ENCODE measurements at regions not wholly inside any gene's neighbourhood (a gene's known extent, or its start where the extent isn't known, plus 50 kb on each side); places are given as distances from the start of the nearest gene placed in this dataset.
"Not testable (repeated sequence)": the region's sequence is repeated elsewhere in the genome, so short reads cannot be mapped to it uniquely, and the experiment has no call there.

GRCh38 chr5:51203598-51203997 lies 179.7 kb upstream of the ISL1 start:
- Mint-ChIP-seq H3K9me3 (no peaks in the 10 kb centered on the region), H3K4me3 (no peak overlapping the region), H3K4me1 (ENCODE audit: low read depth) (no peaks in the 10 kb centered on the region), H3K27ac (no peak overlapping the region), H3K27me3 (no peaks in the 10 kb centered on the region), H3K36me3 (ENCODE audit: low read depth) (no peaks in the 10 kb centered on the region)
- DNase-seq: no peak

GRCh38 chr5:51208296-51208695 lies 175.0 kb upstream of the ISL1 start:
- Mint-ChIP-seq H3K27me3 (no peaks in the 10 kb centered on the region), H3K27ac (no peak overlapping the region), H3K9me3 (no peaks in the 10 kb centered on the region), H3K36me3 (ENCODE audit: low read depth) (no peaks in the 10 kb centered on the region), H3K4me3 (no peak overlapping the region), H3K4me1 (ENCODE audit: low read depth) (no peaks in the 10 kb centered on the region)
- no peak for DNase-seq

DNA sequence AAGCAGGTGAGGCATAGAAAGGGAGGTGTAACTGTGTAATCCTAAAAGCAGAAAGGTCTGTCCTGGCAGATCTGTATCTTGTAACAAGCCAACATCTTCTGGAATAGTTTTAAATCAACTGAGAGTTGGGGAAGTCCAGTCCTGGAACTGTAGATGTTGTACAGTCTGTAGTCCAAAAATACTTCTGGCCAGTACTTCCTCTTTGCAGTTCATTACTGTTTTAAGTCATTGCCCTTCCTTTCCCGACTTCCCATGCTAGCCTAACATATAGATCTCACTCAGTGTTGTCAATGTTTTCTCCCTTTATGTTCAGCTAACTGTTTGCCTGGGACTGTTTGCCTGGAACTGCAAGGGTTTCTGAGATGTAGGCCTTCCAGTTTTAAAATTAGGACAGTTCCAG lies 168.5 kb upstream of the ISL1 start:
- Mint-ChIP-seq H3K9me3 (no peaks in the 10 kb centered on the region), H3K36me3 (ENCODE audit: low read depth) (no peaks in the 10 kb centered on the region), H3K27ac (no peak overlapping the region), H3K4me1 (ENCODE audit: low read depth) (no peaks in the 10 kb centered on the region), H3K4me3 (no peak overlapping the region), H3K27me3 (no peaks in the 10 kb centered on the region)
- DNase-seq: no peak

- H3K4me3 Mint-ChIP-seq: no peak overlapping the region
- peaks cover 25% of the 10 kb centered on the region for H3K9me3 Mint-ChIP-seq
- H3K36me3 Mint-ChIP-seq (ENCODE audit: low read depth): no peaks in the 10 kb centered on the region
- DNase-seq: no peak
- no peak overlapping the region for H3K27ac Mint-ChIP-seq
- no peaks in the 10 kb centered on the region for H3K4me1 Mint-ChIP-seq (ENCODE audit: low read depth)
- no peaks in the 10 kb centered on the region for H3K27me3 Mint-ChIP-seq
Measured at GRCh38 chr5:51225789-51226742, 157.2 kb upstream of the ISL1 start.

DNA sequence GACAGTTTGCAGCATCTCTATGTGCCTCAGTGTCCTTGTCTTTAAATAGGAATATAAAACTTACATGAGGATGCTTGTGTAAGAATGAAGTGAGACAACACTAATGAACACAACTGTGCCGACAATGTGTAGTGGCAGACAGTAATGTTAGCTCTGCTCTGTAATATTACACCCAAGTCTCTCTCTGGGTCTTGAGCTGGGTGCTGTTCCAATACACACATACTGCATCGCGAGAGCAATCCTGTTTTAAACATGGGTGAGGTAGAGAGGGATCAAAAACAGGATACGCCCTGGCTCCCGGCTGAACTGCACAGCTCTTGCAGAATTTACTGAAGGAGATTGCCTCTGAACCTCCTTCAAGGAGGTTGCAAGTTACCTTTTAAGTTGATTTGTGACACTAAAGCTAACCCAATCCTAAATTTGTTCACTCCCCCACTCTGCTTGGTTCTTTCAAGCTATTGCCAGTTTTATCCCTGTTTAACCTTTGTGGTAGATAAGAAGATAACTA lies 155.2 kb upstream of the ISL1 start:
- H3K9me3 Mint-ChIP-seq: peaks cover 25% of the 10 kb centered on the region
- H3K27me3 Mint-ChIP-seq: no peaks in the 10 kb centered on the region
- no peaks in the 10 kb centered on the region for H3K36me3 Mint-ChIP-seq (ENCODE audit: low read depth)
- DNase-seq: no peak
- H3K4me1 Mint-ChIP-seq (ENCODE audit: low read depth): no peaks in the 10 kb centered on the region
- no peak overlapping the region for H3K27ac Mint-ChIP-seq
- no peak overlapping the region for H3K4me3 Mint-ChIP-seq

DNA sequence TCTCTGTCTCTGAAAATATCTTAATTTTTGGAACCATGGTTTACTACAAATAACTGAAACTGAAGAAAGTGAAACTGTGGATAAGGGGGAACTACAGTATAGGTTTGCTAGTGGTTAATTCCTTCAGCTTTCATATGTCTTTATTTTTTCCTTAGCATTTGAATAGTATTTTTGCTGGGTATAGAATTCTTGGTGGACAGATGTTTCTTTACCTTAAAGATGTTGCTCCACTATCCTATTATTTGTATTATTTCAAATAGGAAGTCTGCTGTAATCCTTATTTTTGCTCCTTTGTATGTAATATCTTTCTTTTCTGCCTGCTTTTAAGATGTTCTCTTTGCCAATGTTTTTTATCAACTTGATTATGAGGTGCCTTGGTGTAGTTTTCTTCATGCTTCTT lies 152.9 kb upstream of the ISL1 start:
- H3K4me1 Mint-ChIP-seq (ENCODE audit: low read depth): no peaks in the 10 kb centered on the region
- no peaks in the 10 kb centered on the region for H3K36me3 Mint-ChIP-seq (ENCODE audit: low read depth)
- H3K27ac Mint-ChIP-seq: no peak overlapping the region
- DNase-seq: no peak
- no peak overlapping the region for H3K4me3 Mint-ChIP-seq
- H3K27me3 Mint-ChIP-seq: no peaks in the 10 kb centered on the region
- H3K9me3 Mint-ChIP-seq: peaks cover 25% of the 10 kb centered on the region

- Mint-ChIP-seq H3K36me3 (ENCODE audit: low read depth) (no peaks in the 10 kb centered on the region), H3K27me3 (no peaks in the 10 kb centered on the region), H3K9me3 (peaks cover 3% of the 10 kb centered on the region), H3K4me3 (no peak overlapping the region), H3K4me1 (ENCODE audit: low read depth) (no peaks in the 10 kb centered on the region), H3K27ac (no peak overlapping the region)
- DNase-seq: no peak
Measured at GRCh38 chr5:51242456-51242855, 140.8 kb upstream of the ISL1 start.

DNA sequence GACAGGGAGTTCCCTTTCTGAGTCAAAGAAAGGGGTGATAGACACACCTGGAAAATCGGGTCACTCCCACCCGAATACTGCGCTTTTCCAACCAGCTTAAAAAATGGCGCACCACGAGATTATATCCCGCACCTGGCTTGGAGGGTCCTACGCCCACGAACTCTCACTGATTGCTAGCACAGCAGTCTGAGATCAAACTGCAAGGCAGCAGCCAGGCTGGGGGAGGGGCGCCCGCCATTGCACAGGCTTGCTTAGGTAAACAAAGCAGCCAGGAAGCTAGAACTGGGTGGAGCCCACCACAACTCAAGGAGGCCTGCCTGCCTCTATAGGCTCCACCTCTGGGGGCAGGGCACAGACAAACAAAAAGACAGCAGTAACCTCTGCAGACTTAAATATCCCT lies 132.3 kb upstream of the ISL1 start:
- H3K36me3 Mint-ChIP-seq (ENCODE audit: low read depth); H3K4me1 Mint-ChIP-seq (ENCODE audit: low read depth); H3K9me3 Mint-ChIP-seq; H3K27me3 Mint-ChIP-seq; DNase-seq; H3K4me3 Mint-ChIP-seq; H3K27ac Mint-ChIP-seq: not testable (repeated sequence)

DNA sequence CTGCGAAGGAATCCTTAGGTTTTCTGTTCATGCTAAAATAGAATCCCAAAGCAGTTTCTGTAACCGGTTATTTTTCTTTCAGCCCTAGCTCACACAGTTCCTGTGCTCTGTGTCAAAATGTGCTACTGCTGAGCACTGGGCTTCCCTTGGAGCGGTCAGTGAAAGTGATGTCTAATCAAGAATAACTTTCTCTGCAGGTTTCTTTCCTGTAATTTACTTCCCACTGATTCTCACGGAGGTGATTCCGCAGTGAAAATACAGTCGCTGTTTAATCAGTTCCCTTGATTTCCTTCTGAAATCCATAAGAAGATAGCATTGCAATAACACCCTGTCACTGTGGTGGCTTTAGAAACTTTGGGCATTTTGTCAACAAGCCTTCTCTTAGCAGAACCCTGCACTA lies 112.0 kb upstream of the ISL1 start:
- H3K9me3 Mint-ChIP-seq: peaks cover 7% of the 10 kb centered on the region
- no peaks in the 10 kb centered on the region for H3K36me3 Mint-ChIP-seq (ENCODE audit: low read depth)
- no peak overlapping the region for H3K4me3 Mint-ChIP-seq
- no peaks in the 10 kb centered on the region for H3K4me1 Mint-ChIP-seq (ENCODE audit: low read depth)
- no peak overlapping the region for H3K27ac Mint-ChIP-seq
- no peaks in the 10 kb centered on the region for H3K27me3 Mint-ChIP-seq
- no peak for DNase-seq

DNA sequence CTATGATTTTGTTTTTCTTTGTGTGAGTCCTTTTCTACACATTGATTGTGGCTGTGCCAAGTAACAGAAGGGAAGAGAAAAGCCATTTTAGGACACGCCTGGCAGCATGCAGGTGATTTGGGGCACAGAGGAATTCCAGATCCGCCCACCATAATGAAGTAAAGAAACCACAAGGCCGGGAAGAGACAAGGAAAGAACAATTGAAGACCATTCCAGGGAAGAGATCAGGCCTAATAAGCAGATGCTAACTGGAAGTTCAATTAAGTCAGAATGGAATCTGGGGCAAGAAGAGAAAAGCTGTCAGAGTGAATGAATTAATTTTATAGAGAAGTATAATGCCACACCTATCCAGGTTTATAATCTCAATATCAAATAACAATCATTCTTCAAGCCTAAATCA lies 110.2 kb upstream of the ISL1 start:
- Mint-ChIP-seq H3K4me1 (ENCODE audit: low read depth) (no peaks in the 10 kb centered on the region), H3K9me3 (peaks cover 11% of the 10 kb centered on the region), H3K36me3 (ENCODE audit: low read depth) (no peaks in the 10 kb centered on the region), H3K27me3 (no peaks in the 10 kb centered on the region), H3K4me3 (no peak overlapping the region), H3K27ac (no peak overlapping the region)
- DNase-seq: no peak

- Mint-ChIP-seq H3K36me3 (ENCODE audit: low read depth) (no peaks in the 10 kb centered on the region), H3K27me3 (no peaks in the 10 kb centered on the region), H3K4me1 (ENCODE audit: low read depth) (no peaks in the 10 kb centered on the region), H3K4me3 (no peak overlapping the region), H3K9me3 (peaks cover 11% of the 10 kb centered on the region), H3K27ac (no peak overlapping the region)
- DNase-seq: no peak
Measured at GRCh38 chr5:51273871-51274270, 109.4 kb upstream of the ISL1 start.

DNA sequence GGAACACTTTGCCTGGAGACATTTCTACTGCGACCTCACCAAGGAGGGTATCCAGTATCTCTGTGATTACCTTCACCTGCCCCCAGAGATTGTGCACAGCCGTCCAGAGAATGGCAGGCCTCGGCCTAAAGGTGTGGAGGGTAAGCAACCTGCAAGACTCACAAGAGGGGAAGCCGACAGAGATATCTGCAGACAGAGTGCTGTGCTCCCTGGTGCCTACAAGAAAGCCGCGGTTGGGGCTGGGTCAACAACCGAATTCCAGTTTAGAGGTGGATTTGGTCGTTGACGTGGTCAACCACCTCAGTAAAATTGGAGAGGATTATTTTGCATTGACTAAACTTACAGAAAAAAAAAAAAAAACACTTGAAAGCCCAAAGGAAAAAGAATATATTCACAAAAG lies 107.8 kb upstream of the ISL1 start:
- H3K9me3 Mint-ChIP-seq: peaks cover 11% of the 10 kb centered on the region
- H3K4me1 Mint-ChIP-seq (ENCODE audit: low read depth): no peaks in the 10 kb centered on the region
- no peak overlapping the region for H3K27ac Mint-ChIP-seq
- no peak overlapping the region for H3K4me3 Mint-ChIP-seq
- DNase-seq: no peak
- H3K27me3 Mint-ChIP-seq: no peaks in the 10 kb centered on the region
- no peaks in the 10 kb centered on the region for H3K36me3 Mint-ChIP-seq (ENCODE audit: low read depth)

GRCh38 chr5:51276250-51276649 lies 107.0 kb upstream of the ISL1 start:
- H3K4me3 Mint-ChIP-seq: no peak overlapping the region
- no peak overlapping the region for H3K27ac Mint-ChIP-seq
- H3K4me1 Mint-ChIP-seq (ENCODE audit: low read depth): no peaks in the 10 kb centered on the region
- H3K9me3 Mint-ChIP-seq: peaks cover 14% of the 10 kb centered on the region
- no peak for DNase-seq
- H3K36me3 Mint-ChIP-seq (ENCODE audit: low read depth): no peaks in the 10 kb centered on the region
- H3K27me3 Mint-ChIP-seq: no peaks in the 10 kb centered on the region

DNA sequence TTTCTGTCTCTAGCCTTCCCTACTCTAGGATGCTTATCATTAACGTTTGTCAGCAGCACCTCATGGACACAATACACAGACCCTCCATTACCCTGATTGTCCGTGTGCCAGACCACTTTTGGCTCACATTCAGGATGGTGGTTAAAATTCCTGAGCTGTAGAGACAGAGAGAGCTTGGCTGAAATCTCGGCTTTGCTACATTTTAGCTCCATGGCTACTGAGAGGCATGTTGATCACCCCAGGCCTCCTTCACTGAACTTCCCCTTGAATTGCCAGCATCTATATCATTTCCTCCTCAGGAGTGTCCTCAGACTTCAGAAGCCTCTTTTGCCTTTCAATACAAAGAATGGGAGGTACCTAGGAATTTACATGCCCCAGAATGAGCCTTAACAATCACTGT lies 104.7 kb upstream of the ISL1 start:
- no peak for DNase-seq
- H3K36me3 Mint-ChIP-seq (ENCODE audit: low read depth): no peaks in the 10 kb centered on the region
- H3K27ac Mint-ChIP-seq: no peak overlapping the region
- H3K4me1 Mint-ChIP-seq (ENCODE audit: low read depth): no peaks in the 10 kb centered on the region
- peaks cover 14% of the 10 kb centered on the region for H3K9me3 Mint-ChIP-seq
- no peak overlapping the region for H3K4me3 Mint-ChIP-seq
- no peaks in the 10 kb centered on the region for H3K27me3 Mint-ChIP-seq

DNA sequence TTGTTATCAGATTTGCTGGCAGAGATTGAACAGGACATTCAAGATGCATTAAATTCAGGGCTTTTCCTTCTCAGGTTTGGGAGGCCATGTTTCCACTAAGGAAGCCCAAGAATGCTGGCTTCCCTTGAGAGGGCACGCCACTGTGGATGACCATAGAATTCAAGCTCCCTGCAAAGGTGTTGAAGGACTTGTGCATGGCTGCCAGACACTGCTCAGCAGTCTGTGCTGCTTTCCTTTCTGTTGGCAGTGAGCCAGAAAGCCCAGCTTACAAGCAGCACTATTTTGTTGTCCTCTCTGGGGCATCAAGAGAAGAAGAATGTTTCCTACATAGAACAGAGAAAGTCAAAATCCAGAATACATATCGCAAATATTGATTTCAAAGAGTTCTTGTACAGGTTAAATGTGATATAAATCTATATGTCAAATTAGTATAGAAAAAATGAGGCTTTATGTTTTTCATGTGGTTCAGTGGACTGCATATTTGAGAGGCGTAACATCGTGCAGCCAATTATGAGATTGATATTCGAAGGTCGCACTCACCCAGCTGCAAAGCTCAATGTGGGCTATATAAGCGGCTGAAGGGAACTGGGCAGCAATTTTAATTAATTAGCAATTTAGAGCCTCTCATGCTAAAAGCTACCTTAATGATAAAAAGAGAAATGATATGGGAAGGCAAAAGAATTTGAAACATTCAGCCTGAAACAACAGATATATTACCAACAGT lies 103.1 kb upstream of the ISL1 start:
- peaks cover 14% of the 10 kb centered on the region for H3K9me3 Mint-ChIP-seq
- no peaks in the 10 kb centered on the region for H3K27me3 Mint-ChIP-seq
- H3K4me1 Mint-ChIP-seq (ENCODE audit: low read depth): no peaks in the 10 kb centered on the region
- no peak overlapping the region for H3K27ac Mint-ChIP-seq
- no peaks in the 10 kb centered on the region for H3K36me3 Mint-ChIP-seq (ENCODE audit: low read depth)
- no peak for DNase-seq
- no peak overlapping the region for H3K4me3 Mint-ChIP-seq

Measured in activated T-cell treated with anti-CD3 and anti-CD28 coated beads, Interleukin-2, amount 50 U/mL, for 24 hours (primary cell).